ENCODE measurements at regions not wholly inside any gene's neighbourhood (a gene's known extent, or its start where the extent isn't known, plus 50 kb on each side); places are given as distances from the start of the nearest gene placed in this dataset.

DNA sequence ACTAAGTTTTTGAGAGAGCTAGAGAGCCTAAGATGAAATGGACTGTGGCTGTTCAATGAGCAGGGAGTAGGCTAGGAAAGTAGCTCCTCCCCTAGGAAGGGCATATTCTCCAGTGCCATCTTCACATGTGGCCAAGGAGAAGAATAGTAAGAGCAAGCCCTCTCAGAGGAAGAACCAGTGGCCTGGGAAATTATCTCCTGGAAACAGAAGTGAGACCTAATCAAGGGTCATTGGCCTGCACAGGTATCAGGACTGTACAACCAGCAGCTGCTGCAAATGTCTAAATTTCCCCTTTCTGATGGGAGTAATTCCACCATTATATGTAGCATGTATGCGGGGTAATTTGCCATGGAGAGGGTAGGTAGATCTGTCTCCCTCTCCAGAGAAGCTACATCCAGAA lies 334.8 kb upstream of the RASGEF1B start:
- no peak overlapping the region for H3K4me3 ChIP-seq (ENCODE audit: low read length)
- TF ChIP-seq, protein P1, sequence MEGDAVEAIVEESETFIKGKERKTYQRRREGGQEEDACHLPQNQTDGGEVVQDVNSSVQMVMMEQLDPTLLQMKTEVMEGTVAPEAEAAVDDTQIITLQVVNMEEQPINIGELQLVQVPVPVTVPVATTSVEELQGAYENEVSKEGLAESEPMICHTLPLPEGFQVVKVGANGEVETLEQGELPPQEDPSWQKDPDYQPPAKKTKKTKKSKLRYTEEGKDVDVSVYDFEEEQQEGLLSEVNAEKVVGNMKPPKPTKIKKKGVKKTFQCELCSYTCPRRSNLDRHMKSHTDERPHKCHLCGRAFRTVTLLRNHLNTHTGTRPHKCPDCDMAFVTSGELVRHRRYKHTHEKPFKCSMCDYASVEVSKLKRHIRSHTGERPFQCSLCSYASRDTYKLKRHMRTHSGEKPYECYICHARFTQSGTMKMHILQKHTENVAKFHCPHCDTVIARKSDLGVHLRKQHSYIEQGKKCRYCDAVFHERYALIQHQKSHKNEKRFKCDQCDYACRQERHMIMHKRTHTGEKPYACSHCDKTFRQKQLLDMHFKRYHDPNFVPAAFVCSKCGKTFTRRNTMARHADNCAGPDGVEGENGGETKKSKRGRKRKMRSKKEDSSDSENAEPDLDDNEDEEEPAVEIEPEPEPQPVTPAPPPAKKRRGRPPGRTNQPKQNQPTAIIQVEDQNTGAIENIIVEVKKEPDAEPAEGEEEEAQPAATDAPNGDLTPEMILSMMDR (IDR thresholded peaks at IDR 0.05; ENCODE audit: insufficient read depth, low read depth, low read length, missing control alignments) = no peak
- DNase-seq (ENCODE audit: low read depth) = no peak

GRCh38 chr4:81804849-81805248 lies 333.1 kb upstream of the RASGEF1B start:
- no peak overlapping the region for H3K4me3 ChIP-seq (ENCODE audit: low read length)
- TF ChIP-seq, protein P1 (IDR thresholded peaks at IDR 0.05; ENCODE audit: insufficient read depth, low read depth, low read length, missing control alignments) = no peak
- no peak for DNase-seq (ENCODE audit: low read depth)

GRCh38 chr4:81802285-81802846 lies 330.7 kb upstream of the RASGEF1B start:
- H3K4me3 ChIP-seq (ENCODE audit: low read length) = no peak overlapping the region
- TF ChIP-seq, protein P1 (IDR thresholded peaks at IDR 0.05; ENCODE audit: insufficient read depth, low read depth, low read length, missing control alignments) = no peak
- DNase-seq (ENCODE audit: low read depth) = no peak

GRCh38 chr4:81799371-81799770 lies 327.7 kb upstream of the RASGEF1B start:
- DNase-seq (ENCODE audit: low read depth) = peak; percentile 21
- TF ChIP-seq, protein P1 (IDR thresholded peaks at IDR 0.05; ENCODE audit: insufficient read depth, low read depth, low read length, missing control alignments) = no peak
- H3K4me3 ChIP-seq (ENCODE audit: low read length) = no peak overlapping the region

GRCh38 chr4:81796790-81797528 lies 325.3 kb upstream of the RASGEF1B start:
- DNase-seq (ENCODE audit: low read depth) = no peak
- TF ChIP-seq, protein P1 (IDR thresholded peaks at IDR 0.05; ENCODE audit: insufficient read depth, low read depth, low read length, missing control alignments) = no peak
- H3K4me3 ChIP-seq (ENCODE audit: low read length) = no peak overlapping the region

DNA sequence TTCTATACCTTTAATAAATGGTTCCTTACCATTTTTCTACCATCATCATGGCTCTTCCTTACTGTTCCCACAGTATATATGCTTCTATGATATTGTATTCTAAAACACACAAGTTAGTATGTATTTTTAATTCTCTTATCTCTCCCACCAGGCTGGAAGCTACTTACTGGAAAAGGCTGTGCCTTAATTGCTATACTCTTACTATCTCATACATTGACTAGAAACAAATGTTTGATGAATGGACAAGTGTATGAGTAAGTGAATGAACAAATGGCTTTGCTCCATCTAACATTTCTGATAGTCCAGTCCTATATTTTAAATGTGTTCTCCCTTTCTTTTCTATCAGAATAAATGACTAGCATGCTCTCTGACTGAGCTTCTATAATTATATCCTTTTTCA lies 320.8 kb upstream of the RASGEF1B start:
- H3K4me3 ChIP-seq (ENCODE audit: low read length) = no peak overlapping the region
- TF ChIP-seq, protein P1 (IDR thresholded peaks at IDR 0.05; ENCODE audit: insufficient read depth, low read depth, low read length, missing control alignments) = no peak
- DNase-seq (ENCODE audit: low read depth) = no peak

- TF ChIP-seq, protein P1 (IDR thresholded peaks at IDR 0.05; ENCODE audit: insufficient read depth, low read depth, low read length, missing control alignments) = no peak
- DNase-seq (ENCODE audit: low read depth) = no peak
Measured at GRCh38 chr4:81790477-81790876, 318.8 kb upstream of the RASGEF1B start.

More at GRCh38 chr4:81790477-81790876, 318.8 kb upstream of the RASGEF1B start:
- H3K4me3 ChIP-seq (ENCODE audit: low read length) = no peak overlapping the region

Data from epithelial cell of esophagus (primary cell).